NCI-H2227 (cell line): ENCODE measurements at regions not wholly inside any gene's neighbourhood (a gene's known extent, or its start where the extent isn't known, plus 50 kb on each side); places are given as distances from the start of the nearest gene placed in this dataset.
"Not testable (repeated sequence)": the region's sequence is repeated elsewhere in the genome, so short reads cannot be mapped to it uniquely, and the experiment has no call there.

ENCODE experiments used
- DNase-seq: peaks from one replicate; lab custom pipeline; 2025; ENCODE audit not compliant: unreplicated experiment; lab: John Stamatoyannopoulos, UW

- DNase-seq = no peak
Measured at GRCh38 chr13:20312292-20312691, 80.2 kb upstream of the GJB6 start.

DNA sequence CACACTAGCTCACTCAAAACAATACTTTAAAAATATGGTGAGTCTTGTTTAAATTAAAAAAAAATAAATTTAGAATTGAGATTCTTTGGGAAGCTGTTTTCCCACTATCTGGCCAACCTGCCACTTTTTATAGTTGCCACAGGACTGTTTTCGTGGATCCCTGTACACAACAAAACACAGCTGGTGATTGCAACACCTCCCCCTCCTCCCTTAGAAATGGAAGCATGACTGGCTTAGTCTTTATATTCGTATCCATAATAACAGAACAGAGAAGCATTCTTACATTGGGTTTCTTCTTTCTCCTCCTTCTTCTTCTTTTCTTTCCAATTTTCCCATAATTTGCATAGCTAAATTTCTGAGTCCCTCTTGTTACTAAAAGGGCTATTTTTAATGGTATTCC lies 79.5 kb upstream of the GJB6 start:
- no peak for DNase-seq

- DNase-seq = no peak
Measured at GRCh38 chr13:20311022-20311421, 78.9 kb upstream of the GJB6 start.

GRCh38 chr13:20306039-20306438 lies 73.9 kb upstream of the GJB6 start:
- no peak for DNase-seq

DNA sequence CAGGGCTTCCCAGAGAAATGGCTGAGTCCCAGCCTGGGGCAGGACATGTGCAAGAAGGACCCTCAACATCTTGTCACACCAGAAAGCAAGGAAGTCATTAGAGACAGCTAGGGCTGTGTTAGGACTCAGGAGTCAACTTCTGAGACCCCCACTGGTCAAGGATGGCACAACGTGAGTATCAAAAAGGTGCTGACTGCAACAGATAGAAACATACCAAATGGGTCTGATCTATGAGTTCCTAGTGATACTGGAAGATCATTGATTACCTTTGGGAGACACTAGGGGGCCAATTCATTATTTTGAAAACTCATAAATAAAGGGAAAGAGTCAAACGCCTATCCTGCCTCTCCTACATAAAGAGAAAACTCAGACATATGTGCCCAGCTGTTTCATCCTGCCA lies 73.5 kb upstream of the GJB6 start:
- DNase-seq = no peak

DNA sequence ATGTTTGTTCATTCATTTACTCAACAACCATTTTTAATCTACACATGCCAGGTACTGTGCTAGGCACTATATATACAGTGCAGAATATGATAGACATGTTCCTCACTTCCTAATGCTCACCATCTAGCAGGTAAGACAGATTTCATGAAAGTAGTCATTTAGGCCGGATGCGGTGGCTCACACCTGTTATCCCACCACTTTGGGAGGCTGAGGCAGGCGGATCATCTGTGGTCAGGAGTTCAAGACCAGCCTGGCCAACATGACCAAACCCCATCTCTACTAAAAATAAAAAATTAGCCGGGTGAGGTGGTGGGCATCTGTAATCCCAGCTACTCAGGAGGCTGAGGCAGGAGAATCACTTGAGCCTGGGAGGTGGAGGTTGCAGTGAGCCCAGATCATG lies 71.9 kb upstream of the GJB6 start:
- DNase-seq = not testable (repeated sequence)

GRCh38 chr13:20303636-20304035 lies 71.5 kb upstream of the GJB6 start:
- no peak for DNase-seq

- DNase-seq = no peak
Measured at GRCh38 chr13:20301403-20302071, 69.4 kb upstream of the GJB6 start.

- no peak for DNase-seq
Measured at GRCh38 chr13:20301015-20301402, 68.9 kb upstream of the GJB6 start.

DNA sequence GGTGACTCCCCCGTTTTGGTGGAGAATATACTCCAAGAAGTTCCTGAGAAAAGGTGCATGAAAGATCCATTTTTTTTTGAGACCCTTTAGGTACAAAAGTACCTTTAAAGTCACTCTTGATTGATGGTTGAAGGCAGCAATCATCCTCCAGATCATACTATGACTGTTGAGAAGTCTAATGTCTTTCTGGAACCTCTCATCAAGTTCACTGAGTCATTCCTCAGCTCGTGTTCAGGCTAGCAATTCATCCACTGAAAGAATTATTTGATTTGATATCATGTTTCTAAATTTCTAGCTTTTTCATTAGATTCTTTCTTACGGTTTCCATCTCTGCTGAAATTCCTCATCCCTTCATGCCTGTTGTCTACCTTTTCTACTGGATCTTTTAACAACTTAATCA lies 65.1 kb upstream of the GJB6 start:
- no peak for DNase-seq

DNA sequence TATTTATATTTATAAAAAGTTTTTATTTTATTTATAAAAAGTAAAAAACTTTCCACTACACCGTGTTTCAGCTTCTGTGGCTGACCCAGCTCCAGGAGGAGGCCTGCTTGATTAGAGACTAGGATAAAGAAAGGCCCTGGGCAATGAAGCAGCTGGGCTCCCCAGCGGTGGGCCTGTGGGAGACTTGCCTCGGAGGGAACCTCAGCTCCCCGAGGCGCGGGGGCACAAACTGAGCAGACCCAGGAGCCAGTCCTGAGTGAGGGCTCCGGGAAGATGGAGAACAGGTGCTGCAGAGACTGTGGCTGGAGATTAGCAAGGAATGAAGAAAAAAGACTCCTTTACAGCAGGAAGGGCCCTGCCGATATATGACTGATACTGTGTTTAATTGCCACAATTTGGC lies 63.8 kb upstream of the GJB6 start:
- DNase-seq = no peak

- no peak for DNase-seq
Measured at GRCh38 chr13:20294497-20294896, 62.4 kb upstream of the GJB6 start.

GRCh38 chr13:20292301-20292700 lies 60.2 kb upstream of the GJB6 start:
- DNase-seq = not testable (repeated sequence)

- no peak for DNase-seq
Measured at GRCh38 chr13:20291675-20292074, 59.6 kb upstream of the GJB6 start.

- no peak for DNase-seq
Measured at GRCh38 chr13:20291037-20291436, 58.9 kb upstream of the GJB6 start.

DNA sequence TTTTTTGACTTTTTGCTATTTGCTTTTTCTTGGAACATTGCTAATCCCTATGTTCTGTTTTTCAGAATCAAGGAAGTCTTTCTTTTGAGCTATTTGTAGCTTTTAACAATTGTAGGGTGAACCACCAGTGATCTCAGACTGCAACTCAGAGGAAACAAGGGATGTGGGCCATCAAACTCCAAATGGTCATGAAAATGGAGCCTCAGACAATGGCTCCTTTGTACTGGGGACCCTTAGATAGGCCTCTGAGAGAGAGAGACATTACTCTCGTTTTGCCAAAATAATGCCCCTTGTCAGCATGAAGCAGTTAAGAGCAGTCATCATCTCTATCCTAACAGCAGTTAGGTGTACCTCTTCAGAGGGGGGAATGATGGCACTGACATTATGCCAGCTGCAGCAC lies 56.4 kb upstream of the GJB6 start:
- no peak for DNase-seq

DNA sequence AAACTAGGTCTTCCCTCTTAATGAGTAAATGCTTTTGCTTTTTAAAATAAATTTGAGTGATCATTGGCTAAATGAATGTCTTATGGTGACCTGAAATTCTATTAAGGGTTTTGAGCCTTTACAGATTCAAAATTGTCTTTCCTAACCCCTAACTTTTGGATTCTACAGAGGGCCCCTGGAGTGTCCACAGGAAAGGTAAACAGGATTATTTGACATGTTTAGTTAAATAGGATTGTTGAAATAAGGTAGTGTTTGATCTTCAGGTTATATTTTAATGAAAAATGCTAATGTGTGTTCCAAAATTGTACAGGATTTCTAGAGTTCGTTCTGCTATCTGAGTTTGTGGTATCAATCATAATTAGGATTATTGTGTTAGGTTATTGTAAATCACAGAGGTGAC lies 55.9 kb upstream of the GJB6 start:
- no peak for DNase-seq

DNA sequence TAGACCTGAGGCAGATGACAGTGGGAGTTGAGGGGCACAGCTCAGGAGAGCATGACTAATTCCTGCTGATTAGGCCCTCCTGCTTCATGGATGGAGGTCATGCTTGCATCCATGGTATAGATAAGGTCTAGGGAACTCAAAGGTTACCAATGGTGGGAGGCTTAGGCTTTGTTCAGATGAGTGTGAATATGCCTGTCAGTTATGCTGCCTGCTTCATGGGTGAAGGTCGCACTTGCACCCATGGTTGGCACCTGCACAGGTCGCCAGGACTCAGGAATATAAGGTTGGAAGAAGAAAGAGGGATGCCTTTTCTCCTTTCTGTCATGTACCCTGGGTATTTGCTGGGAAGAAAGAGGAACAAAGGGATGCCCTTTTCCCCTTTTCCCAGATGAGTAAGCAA lies 53.4 kb upstream of the GJB6 start:
- DNase-seq = no peak
